HG03025 (cell line): ENCODE measurements at regions not wholly inside any gene's neighbourhood (a gene's known extent, or its start where the extent isn't known, plus 50 kb on each side); places are given as distances from the start of the nearest gene placed in this dataset.

Source experiments
- ATAC-seq: cut with Tn5 transposase; IDR thresholded peaks from one replicate; pipeline ENCODE4 v1.9.1; 2021; ENCODE audit warnings: mild to moderate bottlenecking, moderate library complexity; ENCODE audit not compliant: unreplicated experiment, low FRiP score

DNA sequence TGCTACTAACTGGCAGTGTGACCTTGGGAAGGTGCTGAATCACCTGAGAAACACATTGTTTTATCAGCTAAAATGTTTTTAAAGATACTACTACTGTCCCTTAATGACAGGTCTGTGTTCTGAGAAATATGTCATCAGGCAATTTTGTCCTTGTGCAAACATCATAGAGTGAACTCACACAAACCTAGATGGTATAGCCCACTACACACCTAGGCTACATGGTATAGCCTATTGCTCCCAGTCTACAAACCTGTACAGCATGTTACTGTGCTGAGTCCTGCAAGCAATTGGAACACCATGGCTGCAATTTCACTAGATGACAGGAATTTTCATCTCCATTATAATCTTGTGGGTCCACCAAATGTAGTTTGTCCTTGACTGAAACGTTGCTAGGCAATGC lies 101.3 kb upstream of the GUCY1A1 start:
- ATAC-seq, result no peak

- ATAC-seq, result no peak
Measured at GRCh38 chr4:155564880-155565279, 101.8 kb upstream of the GUCY1A1 start.

- no peak for ATAC-seq
Measured at GRCh38 chr4:155564086-155564485, 102.6 kb upstream of the GUCY1A1 start.

DNA sequence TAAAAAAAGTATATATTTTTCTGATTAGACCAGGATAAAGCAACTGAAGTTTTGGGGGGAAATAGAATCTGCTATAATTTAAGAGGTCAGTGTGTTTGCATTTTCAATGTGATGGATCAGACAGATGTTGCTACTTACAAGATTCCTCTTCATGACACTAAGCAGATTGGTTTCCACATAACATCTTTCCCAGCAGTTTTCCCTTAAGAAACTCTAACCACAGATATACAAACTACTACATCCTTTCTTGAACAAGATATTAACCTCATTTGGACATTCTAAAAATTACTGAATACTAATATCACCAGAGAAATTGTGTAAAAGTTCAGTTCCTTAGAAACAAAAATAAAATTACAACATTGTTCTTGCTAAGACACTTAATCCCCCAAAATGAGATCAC lies 106.7 kb upstream of the GUCY1A1 start:
- ATAC-seq, result no peak

DNA sequence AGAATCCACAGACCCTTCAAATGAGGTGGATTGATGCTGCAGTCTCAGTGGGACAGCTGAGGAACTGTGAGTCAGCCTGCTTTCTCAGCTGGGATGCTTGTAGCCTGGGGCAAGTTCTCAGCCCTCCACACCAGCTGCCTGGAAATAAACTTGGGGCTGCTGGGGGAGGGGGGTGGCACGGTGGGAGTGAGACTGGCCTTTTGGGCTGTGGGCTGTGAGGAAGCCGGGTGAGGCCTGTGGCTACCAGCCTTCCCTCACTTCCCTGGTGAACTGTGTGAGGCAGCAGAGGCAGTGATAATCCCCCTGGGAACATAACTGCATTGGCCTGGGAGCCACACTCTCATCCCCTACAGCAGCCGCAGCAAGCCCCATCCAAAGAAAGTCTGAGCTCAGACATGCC lies 114.5 kb upstream of the GUCY1A1 start:
- no peak for ATAC-seq

- ATAC-seq, result no peak
Measured at GRCh38 chr4:155548173-155548572, 118.5 kb upstream of the GUCY1A1 start.

- ATAC-seq, result no peak
Measured at GRCh38 chr4:155546451-155546850, 120.2 kb upstream of the GUCY1A1 start.

DNA sequence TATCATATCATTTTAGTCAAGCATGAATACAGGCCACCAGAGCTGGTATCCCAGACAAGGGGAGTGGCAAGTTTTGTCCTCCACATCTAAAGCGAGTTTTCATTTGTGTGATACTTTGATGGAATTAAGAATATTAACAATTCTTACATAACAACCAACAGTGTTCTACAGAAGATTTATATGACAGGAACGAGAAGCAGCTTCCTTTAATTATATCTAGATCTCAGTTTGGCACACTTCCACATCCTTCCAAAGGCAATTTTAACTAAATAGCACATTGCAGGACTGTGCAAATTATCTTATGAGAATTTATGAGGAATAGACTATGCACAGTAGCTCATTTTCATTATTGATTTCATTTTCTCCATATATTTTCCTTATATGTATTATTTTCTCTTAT lies 121.2 kb upstream of the GUCY1A1 start:
- ATAC-seq, result no peak

DNA sequence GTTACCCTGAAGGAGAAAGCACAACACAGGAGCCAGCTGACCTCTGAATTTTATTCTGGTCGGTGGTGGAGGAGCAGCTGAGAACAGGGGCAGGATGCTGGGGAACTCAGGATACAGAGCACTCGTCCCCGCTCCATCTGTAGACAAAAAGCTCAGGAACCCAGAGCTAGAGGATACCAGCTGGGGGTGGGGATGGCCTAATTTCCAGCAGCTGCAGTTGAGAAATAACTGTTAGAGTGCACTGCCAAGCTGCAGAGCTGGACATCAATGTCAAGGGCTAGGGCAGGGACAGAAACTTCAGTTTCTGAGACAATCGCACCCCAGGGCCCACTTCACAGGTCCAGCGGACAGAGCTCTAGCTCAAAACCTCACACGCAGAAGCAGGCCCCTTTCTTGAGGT lies 122.1 kb upstream of the GUCY1A1 start:
- ATAC-seq, result no peak

DNA sequence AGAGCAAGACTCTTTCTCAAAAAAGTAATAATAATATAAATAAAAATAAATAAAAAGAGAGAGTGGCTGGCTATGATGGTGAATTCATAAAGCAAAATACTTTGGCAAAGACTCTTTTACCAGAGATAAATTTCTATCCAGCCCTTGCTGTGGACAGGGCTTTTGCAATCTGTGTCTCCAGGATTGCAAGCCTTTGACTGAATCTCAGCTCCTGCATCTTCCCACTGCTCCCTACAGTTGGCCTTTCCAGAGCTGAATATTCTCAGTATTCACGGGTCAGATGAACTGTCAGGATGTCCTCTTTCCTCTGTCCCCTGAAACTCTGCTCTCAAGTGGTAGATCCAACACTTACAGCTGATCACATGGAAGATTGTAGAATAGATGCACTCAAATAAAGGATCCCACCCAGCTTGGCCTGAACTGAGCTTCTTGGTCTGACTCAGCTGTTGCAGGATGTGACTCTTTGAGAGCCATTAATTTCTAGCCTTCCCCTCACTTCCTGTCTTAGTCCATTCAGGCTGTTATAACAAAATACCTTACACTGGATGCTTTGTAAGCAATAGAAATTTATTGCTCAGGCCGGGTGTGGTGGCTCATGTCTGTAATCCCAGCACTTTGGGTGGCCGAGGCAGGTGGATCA lies 123.4 kb upstream of the GUCY1A1 start:
- no peak for ATAC-seq

GRCh38 chr4:155542415-155542814 lies 124.2 kb upstream of the GUCY1A1 start:
- no peak for ATAC-seq

- no peak for ATAC-seq
Measured at GRCh38 chr4:155541716-155542115, 124.9 kb upstream of the GUCY1A1 start.

DNA sequence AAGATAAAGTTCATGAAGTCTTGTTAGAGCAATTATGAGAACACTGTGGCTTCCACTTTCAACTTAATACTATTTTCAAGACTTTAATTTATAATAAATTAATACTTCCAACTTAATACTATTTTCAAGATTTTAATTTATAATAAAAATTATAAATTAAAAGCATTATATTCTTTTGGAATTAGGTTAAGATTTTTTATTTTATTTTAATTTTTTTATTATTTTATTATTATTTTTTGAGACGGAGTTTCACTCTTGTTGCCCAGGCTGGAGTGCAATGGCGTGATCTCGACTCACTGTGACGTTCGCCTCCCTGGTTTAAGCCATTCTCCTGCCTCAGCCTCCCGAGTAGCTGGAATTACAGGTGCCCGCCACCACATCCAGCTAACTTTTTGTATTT lies 126.0 kb upstream of the GUCY1A1 start:
- ATAC-seq, result no peak

DNA sequence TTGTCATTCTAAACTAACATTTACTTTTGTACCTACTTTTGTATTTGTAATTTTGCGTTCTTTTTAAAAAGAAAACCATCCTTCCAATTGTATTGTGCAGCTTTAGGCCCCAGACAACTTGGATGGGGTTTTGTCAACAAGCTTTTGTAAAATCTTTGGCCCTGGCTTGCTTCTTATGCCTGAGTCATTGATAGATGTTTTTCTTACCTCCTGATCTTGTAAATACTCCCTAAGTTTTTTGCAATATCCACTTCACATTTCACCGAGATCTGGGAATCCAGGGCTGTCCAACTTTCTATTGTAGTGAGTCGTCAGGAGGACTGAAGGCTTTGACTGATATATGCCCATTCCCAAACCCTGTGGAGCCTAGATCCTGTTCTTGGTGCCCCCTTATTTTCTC lies 126.9 kb upstream of the GUCY1A1 start:
- no peak for ATAC-seq

DNA sequence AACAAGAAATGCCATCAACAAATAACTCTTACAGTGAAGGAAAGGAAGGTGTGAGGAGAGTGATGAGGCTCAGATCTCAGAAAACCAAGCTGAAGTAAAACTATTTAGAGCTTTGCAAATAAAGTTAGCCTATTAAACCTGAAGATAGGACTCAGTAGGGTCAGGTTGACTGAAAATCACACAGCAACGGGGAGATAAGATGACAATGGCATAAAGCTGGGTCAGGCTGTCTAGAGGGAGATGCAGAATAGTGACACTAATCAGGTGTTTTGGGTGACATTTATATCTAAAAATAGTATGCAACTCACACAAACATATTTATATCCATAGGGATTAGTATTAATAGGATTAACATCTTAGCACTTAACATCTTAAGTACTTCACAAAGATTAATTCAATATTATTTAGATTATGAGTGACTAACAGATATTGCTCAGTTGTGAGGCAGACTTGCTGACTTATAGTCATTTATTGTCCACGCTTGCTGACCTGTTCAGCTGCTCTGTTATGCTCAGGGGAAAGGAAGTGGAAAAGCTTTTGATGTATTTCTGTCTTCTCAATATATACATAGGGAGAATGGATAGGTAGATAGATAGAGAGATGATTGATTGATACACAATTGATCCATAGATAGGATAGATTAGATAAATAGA lies 130.7 kb upstream of the GUCY1A1 start:
- no peak for ATAC-seq

GRCh38 chr4:155532373-155533085 lies 134.1 kb upstream of the GUCY1A1 start:
- ATAC-seq, result no peak

- ATAC-seq, result no peak
Measured at GRCh38 chr4:155530857-155531256, 135.8 kb upstream of the GUCY1A1 start.

GRCh38 chr4:155530290-155530689 lies 136.4 kb upstream of the GUCY1A1 start:
- ATAC-seq, result no peak

DNA sequence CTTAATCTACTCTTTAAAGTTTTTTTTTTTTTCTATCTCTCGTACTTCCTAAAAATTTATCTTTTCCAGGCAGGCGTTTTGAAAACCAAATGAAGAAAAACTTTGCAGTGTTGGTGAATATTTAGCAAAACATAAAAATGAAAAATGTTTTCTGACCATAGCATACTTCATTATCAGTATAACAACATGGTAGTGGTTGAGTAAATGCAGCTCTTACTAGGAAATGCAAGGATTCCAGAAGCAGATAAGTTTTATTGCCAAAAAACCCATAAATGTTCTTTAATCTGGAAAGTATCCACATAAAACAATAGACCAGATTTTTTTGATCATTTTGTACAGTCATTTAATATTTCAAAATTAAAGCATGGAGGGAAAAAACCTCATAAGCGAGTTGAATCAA lies 136.9 kb upstream of the GUCY1A1 start:
- no peak for ATAC-seq

GRCh38 chr4:155529272-155529671 lies 137.4 kb upstream of the GUCY1A1 start:
- ATAC-seq, result no peak

GRCh38 chr4:155526452-155527169 lies 140.0 kb upstream of the GUCY1A1 start:
- no peak for ATAC-seq
